ENCODE measurements at regions not wholly inside any gene's neighbourhood (a gene's known extent, or its start where the extent isn't known, plus 50 kb on each side); places are given as distances from the start of the nearest gene placed in this dataset.

- no peak for DNase-seq (ENCODE audit: low read depth in 4 of 4, low spot score in 2 of 4)
These were observed 133.7 kb upstream of the CTTNBP2NL start for GRCh38 chr1:112262316-112262715.

GRCh38 chr1:112263042-112263441 is 133.0 kb upstream of the CTTNBP2NL start:
- no peak for DNase-seq (ENCODE audit: low read depth in 4 of 4, low spot score in 2 of 4)

GRCh38 chr1:112263453-112263852 is 132.6 kb upstream of the CTTNBP2NL start:
- no peak for DNase-seq (ENCODE audit: low read depth in 4 of 4, low spot score in 2 of 4)

GRCh38 chr1:112264010-112264409 is 132.0 kb upstream of the CTTNBP2NL start:
- no peak for DNase-seq (ENCODE audit: low read depth in 4 of 4, low spot score in 2 of 4)

GRCh38 chr1:112264553-112264952 is 131.5 kb upstream of the CTTNBP2NL start:
- DNase-seq (ENCODE audit: low read depth in 4 of 4, low spot score in 2 of 4): no peak

- no peak for DNase-seq (ENCODE audit: low read depth in 4 of 4, low spot score in 2 of 4)
These were observed 130.1 kb upstream of the CTTNBP2NL start for GRCh38 chr1:112265931-112266330.

- DNase-seq (ENCODE audit: low read depth in 4 of 4, low spot score in 2 of 4): no peak
These were observed 128.8 kb upstream of the CTTNBP2NL start for GRCh38 chr1:112267206-112267605.

GRCh38 chr1:112267929-112268328 is 128.1 kb upstream of the CTTNBP2NL start:
- DNase-seq (ENCODE audit: low read depth in 4 of 4, low spot score in 2 of 4): no peak

- no peak for DNase-seq (ENCODE audit: low read depth in 4 of 4, low spot score in 2 of 4)
These were observed 127.6 kb upstream of the CTTNBP2NL start for GRCh38 chr1:112268408-112268807.

- DNase-seq (ENCODE audit: low read depth in 4 of 4, low spot score in 2 of 4): no peak
These were observed 124.7 kb upstream of the CTTNBP2NL start for GRCh38 chr1:112271270-112271669.

GRCh38 chr1:112272101-112272772 is 123.8 kb upstream of the CTTNBP2NL start:
- no peak for DNase-seq (ENCODE audit: low read depth in 4 of 4, low spot score in 2 of 4)

GRCh38 chr1:112284796-112285195 is 111.2 kb upstream of the CTTNBP2NL start:
- DNase-seq (ENCODE audit: low read depth in 4 of 4, low spot score in 2 of 4): no peak

- no peak for DNase-seq (ENCODE audit: low read depth in 4 of 4, low spot score in 2 of 4)
These were observed 110.7 kb upstream of the CTTNBP2NL start for GRCh38 chr1:112285316-112285715.

GRCh38 chr1:112285746-112286145 is 110.3 kb upstream of the CTTNBP2NL start:
- no peak for DNase-seq (ENCODE audit: low read depth in 4 of 4, low spot score in 2 of 4)

- DNase-seq (ENCODE audit: low read depth in 4 of 4, low spot score in 2 of 4): no peak
These were observed 99.1 kb upstream of the CTTNBP2NL start for GRCh38 chr1:112296908-112297307.

- DNase-seq (ENCODE audit: low read depth in 4 of 4, low spot score in 2 of 4): no peak
These were observed 98.5 kb upstream of the CTTNBP2NL start for GRCh38 chr1:112297536-112297935.

- DNase-seq (ENCODE audit: low read depth in 4 of 4, low spot score in 2 of 4): no peak
These were observed 97.5 kb upstream of the CTTNBP2NL start for GRCh38 chr1:112298558-112298957.

- DNase-seq (ENCODE audit: low read depth in 4 of 4, low spot score in 2 of 4): no peak
These were observed 91.9 kb upstream of the CTTNBP2NL start for GRCh38 chr1:112304126-112304525.

GRCh38 chr1:112304612-112305011 is 91.4 kb upstream of the CTTNBP2NL start:
- no peak for DNase-seq (ENCODE audit: low read depth in 4 of 4, low spot score in 2 of 4)

- DNase-seq (ENCODE audit: low read depth in 4 of 4, low spot score in 2 of 4): no peak
These were observed 88.0 kb upstream of the CTTNBP2NL start for GRCh38 chr1:112307930-112308591.

GRCh38 chr1:112308716-112309115 is 87.3 kb upstream of the CTTNBP2NL start:
- no peak for DNase-seq (ENCODE audit: low read depth in 4 of 4, low spot score in 2 of 4)

GRCh38 chr1:112309499-112309898 is 86.5 kb upstream of the CTTNBP2NL start:
- DNase-seq (ENCODE audit: low read depth in 4 of 4, low spot score in 2 of 4): no peak
